ENCODE measurements at regions not wholly inside any gene's neighbourhood (a gene's known extent, or its start where the extent isn't known, plus 50 kb on each side); places are given as distances from the start of the nearest gene placed in this dataset.

DNA sequence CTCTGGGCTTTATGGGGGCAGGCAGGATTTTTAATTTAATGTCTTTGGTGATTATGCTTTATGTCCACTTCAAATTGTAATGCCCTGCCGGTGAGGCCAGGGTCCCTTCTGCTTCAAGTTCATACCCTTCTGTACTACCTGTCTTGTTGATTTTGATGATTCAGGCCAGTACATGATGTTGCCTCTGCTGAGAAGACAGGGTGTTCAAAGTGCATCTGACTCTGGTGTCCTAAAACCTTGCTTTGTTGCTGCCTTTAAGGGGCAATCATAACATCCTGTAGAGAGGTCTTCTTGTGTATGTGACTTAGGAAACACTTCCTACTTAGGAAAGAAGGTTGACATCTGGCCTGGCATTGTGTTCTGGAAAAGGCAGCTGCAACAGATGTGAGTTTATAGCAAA is 113.2 kb downstream of the TMEM170B start:
- TF ChIP-seq, protein P1, sequence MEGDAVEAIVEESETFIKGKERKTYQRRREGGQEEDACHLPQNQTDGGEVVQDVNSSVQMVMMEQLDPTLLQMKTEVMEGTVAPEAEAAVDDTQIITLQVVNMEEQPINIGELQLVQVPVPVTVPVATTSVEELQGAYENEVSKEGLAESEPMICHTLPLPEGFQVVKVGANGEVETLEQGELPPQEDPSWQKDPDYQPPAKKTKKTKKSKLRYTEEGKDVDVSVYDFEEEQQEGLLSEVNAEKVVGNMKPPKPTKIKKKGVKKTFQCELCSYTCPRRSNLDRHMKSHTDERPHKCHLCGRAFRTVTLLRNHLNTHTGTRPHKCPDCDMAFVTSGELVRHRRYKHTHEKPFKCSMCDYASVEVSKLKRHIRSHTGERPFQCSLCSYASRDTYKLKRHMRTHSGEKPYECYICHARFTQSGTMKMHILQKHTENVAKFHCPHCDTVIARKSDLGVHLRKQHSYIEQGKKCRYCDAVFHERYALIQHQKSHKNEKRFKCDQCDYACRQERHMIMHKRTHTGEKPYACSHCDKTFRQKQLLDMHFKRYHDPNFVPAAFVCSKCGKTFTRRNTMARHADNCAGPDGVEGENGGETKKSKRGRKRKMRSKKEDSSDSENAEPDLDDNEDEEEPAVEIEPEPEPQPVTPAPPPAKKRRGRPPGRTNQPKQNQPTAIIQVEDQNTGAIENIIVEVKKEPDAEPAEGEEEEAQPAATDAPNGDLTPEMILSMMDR (IDR thresholded peaks at IDR 0.05): no peak
- TF ChIP-seq EP300 (IDR thresholded peaks at IDR 0.05) (no peak), POLR2A (IDR thresholded peaks at IDR 0.05) (no peak)
